ENCODE measurements at regions not wholly inside any gene's neighbourhood (a gene's known extent, or its start where the extent isn't known, plus 50 kb on each side); places are given as distances from the start of the nearest gene placed in this dataset.

DNA sequence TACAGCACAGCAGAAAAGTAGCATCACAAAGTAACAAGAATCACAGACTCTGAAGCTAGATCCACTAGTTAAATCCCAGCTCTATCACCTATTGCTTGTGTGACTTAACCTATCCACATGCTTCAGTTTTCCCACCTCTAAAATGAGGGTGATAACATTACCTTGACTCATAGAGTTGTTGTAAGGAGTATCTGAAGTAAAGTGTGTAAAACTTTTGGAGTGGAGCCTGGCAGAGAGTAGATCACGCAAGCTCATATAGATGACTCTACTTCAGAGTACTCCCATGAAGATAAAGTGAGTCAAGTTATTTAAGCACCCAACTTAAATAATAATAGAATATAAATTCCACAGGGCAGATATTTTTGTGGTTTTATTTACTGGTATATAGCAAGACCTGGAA, 94.5 kb upstream of the FER start:
- TF ChIP-seq CTCF (IDR thresholded peaks at IDR 0.05; ENCODE audit: low read depth, low read length, poor library complexity, severe bottlenecking) (no peak), EZH2phosphoT487 (IDR thresholded peaks at IDR 0.05; ENCODE audit: borderline replicate concordance, low read length) (no peak)

Measured in DOHH2 (cell line).